GM19351 (cell line): ENCODE measurements at regions not wholly inside any gene's neighbourhood (a gene's known extent, or its start where the extent isn't known, plus 50 kb on each side); places are given as distances from the start of the nearest gene placed in this dataset.
"Not testable (repeated sequence)": the region's sequence is repeated elsewhere in the genome, so short reads cannot be mapped to it uniquely, and the experiment has no call there.

Experiments
- ATAC-seq: cut with Tn5 transposase; IDR thresholded peaks from one replicate; pipeline ENCODE4 v1.9.1; 2021; ENCODE audit warnings: mild to moderate bottlenecking, moderate library complexity; ENCODE audit not compliant: unreplicated experiment

DNA sequence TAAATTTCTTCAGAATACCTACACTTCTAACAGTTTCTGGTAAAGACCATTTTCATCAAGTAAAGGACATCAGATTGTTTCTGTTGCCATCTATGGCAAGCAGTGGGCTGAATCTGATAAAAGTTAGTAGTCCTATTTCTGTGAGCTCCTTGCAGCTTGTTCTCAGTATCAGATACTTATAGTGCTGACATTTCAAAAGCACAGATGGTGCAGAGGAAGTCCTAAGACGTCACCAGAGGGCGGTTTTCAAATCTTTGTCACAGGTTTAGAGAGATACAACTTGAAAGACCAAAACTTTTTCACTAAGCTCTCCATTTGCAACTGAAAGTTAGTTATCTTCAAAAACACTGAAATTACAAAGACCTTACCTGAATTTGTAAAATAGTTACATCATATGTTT lies 719.8 kb downstream of the SLITRK1 start:
- no peak for ATAC-seq

DNA sequence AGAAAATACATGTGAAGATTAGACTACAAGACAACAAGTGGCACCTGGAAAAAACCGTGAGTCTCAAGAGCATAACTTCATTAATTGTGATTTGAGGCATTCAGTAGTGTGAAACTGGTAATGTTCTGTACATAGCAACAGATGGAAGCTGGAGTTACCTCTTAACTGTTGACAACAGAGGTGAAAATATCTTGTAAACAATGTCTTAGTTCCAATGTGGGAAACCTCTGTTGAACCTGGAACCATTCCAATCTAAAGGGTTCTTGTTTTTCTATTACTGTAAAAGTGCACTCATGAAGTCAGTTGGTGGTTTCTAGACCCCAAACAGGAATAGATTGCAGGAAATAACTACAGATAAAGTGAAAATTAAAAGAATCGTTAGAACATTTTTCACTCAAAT lies 728.4 kb downstream of the SLITRK1 start:
- ATAC-seq: no peak

DNA sequence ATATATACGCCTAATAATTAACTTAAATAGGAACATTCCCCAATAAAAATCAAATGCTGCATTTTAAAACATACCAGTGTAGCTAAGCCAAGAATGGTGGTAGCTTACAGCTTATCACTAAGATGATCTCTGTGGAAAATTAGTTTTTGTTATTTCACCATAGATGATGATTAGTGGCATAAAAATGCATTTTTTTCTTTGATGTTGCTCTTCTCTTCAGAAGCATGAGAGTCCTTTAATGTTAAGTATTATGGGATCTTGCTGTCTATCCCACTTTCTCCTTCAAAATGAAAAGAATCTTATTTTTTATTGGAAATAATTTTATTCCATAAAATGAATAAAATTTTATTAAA lies 731.0 kb downstream of the SLITRK1 start:
- ATAC-seq: no peak

DNA sequence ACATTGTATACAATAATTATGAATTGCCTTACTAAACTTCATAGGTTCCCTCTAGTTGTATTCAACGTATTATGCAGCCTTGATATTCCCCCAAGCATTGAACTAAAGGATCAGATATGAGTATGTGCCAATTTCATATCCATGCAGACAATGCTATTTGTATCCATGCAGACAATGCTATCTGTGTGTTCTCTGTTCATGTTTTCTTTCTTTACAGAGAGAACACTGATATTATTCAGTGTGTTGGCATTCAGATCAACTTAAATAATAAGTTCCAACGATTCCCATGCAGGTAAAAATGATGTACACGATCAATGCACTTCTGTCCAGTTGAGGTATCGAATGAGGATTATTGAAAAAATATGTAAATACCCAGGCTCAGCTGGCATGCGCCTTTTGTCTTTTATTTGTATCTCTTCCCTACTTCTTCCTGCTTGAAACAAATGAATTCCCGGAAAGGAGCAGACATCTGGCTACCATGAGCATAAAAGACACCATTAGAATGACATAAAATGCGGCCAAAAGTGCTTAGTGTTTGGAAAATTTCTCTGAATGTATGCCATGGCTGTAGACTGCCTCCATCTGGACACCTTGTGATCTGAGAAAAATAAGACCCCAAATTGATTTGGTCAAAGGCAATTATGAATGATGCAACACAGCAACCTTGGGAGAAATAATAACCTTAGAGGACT lies 731.5 kb downstream of the SLITRK1 start:
- no peak for ATAC-seq

DNA sequence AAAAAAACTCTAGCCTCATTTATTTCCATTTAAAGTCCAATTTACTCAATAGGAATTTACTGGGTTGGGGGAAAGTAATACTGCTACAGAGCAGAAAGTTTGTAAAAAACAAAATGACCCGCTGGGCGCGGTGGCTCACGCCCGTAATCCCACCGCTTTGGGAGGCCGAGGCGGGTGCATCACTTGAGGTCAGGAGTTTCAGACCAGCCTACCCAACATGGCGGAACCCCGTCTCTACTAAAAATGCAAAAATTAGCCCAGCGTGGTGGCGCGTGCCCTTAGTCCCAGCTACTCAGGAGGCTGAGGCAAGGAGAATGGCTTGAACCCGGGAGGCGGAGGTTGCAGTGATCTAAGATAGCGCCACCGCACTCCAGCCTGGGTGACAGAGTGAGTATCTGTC lies 745.6 kb downstream of the SLITRK1 start:
- ATAC-seq: no peak

DNA sequence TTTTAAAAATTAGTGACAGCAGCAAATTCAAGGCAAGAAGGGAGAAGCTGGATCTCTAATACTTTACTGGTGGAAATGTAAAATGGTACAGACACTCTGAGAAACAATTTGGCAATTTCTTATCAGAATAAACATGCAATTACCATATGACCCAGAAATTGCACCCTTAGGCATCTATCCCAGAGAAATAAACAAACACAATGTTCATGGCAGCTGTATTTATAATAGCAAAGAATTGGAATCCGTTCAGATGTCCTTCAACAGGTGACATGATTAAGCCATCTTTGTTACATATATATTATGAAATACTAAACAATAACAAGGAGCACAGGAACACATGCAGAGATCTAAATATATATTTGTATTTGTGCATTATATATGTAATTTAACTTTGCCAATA lies 756.5 kb downstream of the SLITRK1 start:
- ATAC-seq: no peak

DNA sequence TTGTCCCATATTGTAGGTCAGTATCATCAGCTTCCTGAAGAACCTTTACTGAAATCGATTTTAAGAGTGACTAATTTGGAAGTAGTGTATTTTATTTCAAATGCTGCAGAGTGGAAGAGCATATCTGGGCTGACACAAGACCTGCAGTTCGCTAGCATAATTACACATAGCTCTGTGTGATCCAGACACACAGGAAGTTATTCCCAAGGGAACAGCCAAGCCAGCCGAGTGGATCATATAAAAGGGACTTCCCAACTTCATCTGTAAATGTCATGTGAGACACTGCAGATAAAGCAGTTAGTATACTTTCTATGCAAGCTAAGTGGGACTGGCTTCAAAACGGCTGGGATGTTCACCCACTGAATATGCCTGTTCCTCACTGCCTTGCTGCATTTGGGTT lies 760.4 kb downstream of the SLITRK1 start:
- no peak for ATAC-seq

DNA sequence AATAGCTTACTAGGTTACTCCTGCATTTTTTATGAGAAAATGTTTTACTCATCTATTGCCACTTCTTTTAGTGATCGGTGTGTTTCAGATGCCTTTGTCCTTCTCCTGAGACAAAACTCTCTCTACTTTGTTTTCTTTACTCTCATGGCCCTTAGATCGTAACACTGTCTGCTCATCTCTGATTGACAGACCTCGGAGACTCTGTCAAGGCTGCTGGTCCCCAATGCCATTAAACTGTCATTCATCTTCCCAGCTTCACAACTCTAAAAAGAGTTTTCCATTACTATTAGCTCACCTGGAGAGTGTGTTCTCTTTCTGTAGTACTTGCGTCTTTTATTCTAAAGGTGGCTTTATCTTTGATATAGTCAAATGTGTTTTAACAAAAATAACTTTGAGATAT lies 765.2 kb downstream of the SLITRK1 start:
- ATAC-seq: no peak

DNA sequence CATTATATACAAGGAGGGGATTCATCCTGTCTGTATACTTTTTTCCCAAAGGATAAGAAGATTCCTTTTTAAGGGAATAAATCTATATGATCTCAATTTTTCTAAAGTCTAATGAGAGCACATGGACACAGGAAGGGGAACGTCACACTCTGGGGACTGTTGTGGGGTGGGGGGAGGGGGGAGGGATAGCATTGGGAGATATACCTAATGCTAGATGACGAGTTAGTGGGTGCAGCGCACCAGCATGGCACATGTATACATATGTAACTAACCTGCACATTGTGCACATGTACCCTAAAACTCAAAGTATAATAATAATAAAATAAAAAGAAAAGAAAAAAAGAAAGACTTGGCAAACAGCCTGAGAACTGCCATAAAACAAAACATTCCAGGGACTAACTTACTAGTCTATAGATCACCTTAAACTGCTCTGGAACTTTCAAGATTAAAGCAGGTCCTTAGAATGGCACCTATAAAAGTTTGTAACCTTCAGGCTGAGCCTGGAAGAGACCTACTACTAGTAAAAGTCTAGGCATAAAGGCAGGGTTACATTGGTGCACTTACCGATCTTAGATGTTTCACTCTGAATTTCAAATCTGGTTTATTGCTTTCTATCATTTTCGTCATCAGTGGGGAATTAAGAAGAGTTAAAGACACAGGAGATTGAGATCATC lies 780.6 kb downstream of the SLITRK1 start:
- ATAC-seq: not testable (repeated sequence)

DNA sequence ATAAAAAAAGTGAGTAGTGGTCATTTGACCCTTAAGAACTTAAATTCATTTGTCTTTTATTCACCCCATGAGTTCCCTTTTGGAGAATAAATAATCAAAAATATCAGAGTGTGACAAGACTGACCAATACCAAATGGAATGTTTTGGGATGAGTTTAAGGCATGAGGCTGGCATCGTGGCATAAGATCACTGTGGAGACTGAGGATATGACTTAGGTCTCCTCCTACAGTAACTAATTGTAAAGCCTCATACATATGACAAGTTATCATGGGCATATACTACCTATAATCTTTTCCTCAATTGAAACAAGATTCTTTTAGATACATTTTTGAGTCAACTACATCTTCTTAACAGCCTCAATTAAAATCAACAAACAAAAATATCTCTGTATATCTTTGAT lies 782.0 kb downstream of the SLITRK1 start:
- no peak for ATAC-seq

DNA sequence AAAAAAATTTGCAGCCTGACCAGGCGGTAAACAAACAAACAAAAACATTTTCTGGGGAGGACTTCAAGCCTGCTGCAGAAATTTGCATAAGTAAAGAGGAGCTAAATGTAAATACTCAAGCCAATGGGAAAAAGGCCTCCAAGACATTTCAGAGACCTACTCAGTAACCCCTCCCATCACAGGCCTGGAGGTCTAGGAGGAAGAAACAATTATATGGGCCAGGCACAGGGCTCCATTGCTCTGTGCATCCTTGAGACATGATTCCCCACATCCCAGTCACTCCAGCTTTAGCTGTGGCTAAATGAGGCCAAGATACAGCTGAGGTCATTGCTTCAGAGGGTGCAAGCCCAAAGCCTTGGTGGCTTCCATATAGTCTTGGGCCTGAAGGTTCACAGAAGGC lies 793.4 kb downstream of the SLITRK1 start:
- ATAC-seq: no peak

DNA sequence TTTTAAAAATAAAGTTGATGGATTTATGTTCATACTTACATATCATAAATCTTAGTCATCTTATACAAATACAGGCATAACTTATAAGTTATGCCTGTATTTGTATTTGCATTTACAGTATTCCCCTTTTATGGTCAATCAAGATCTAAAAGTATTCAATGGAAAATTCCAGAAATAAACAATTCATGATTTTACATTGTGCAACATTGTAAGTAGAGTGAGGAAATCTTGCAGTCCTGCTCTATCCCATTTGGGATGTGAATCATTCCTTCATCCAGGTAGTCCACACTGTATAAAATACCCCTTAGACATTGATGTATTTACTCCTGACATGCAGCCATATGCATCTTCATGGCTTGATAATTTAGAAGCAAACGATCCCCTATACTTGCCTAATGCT lies 795.3 kb downstream of the SLITRK1 start:
- no peak for ATAC-seq

DNA sequence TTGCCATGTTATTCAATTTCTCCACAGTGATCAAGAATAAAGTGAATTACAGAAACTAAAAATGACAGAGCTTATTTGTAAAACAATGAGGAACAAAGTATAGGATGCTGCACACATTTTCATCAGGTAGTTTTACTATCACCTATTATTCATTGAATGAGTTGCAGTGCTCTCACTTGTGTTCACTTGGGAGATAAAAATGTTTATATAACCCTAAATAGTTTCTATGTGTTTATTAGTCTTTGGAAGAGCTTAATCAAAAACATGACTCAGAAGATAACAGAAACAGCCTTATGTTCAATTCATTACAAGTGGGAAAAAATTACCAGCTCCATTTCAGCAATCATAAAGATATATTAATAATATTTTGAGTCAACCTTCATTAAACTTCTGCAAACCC lies 796.2 kb downstream of the SLITRK1 start:
- ATAC-seq: no peak

DNA sequence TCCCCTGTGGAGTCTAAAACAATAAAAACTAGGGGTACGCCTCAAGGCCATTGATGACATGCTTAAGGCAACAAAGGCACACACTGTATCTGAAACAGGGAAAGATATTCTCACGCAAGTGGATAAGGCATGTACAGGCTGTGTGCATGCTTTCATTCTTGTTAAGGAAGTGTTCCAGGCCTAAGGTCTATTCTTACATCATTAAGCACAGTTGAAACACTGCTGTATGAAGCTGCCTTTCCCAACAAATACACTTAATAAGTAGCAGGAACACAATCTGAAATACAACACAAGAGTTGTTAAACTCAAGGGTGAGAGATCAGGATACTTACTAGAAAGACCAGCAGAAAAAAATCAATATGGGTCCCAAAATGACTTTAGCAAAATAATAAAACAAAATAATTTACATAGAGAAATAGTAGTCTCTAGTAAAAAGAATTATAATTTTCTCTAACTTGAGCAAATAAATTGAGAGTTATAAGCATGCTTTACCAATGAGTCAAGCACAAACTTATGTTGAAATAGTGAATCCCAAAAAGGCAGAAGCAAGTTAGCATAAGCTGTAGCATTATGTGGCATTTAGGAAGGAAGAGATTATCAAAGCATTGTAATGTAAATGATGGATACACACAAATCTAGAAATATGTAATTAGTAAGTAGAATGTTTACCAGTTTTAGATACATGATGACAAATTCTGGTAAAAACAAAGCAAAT lies 796.9 kb downstream of the SLITRK1 start:
- no peak for ATAC-seq

DNA sequence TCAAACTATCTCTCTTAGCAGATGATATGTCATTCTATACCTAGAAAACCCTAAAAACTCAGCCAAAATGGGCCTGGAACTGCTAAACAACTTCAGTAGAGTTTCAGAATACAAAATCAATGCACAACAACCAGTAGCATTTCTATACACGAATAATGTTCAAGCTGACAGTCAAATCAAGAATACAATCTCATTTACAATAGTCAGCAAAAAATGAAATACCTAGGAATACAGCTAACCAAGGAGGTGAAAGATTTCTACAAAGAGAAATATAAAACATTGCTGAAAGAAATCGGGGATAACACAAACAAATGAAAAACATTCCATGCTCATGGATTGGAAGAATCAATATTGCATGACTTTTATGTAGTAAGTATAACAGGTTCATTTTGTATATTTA lies 804.8 kb downstream of the SLITRK1 start:
- no peak for ATAC-seq

DNA sequence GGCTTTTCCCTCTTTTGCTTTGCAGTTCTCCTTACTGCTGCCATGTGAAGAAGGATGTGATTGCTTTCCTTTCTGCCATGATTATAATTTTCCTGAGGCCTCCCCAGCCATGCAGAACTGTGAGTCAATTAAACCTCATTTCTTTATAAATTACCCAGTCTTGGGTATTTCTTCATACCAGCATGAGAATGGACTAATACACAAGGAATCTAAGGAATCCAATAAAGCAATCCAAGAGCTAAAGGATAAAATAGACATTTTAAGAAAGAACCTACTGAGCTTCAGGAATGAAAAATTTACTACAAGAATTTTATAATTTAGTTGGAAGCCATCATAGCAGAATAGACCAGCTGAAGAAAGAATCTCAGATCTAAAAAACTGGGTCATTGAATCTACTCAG lies 808.3 kb downstream of the SLITRK1 start:
- not testable (repeated sequence) for ATAC-seq

DNA sequence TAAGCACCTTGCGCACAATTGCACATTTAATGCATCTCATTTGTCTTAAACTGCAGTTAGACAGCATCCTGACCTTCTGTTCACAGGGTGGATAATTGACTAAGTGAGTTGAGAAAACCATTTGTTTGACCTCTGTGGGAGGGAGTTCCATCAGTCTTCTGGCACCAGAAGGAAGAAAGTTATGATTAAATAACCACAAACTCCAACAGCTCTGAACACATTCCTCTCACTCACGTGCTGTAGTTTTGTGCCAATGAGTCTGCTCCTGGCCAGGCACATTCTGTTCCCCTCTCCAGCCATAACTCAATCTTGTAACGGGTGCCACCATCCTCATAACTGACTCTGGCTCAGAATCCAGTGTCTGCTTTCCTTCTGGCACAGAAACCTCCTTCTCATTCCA lies 817.2 kb downstream of the SLITRK1 start:
- no peak for ATAC-seq

DNA sequence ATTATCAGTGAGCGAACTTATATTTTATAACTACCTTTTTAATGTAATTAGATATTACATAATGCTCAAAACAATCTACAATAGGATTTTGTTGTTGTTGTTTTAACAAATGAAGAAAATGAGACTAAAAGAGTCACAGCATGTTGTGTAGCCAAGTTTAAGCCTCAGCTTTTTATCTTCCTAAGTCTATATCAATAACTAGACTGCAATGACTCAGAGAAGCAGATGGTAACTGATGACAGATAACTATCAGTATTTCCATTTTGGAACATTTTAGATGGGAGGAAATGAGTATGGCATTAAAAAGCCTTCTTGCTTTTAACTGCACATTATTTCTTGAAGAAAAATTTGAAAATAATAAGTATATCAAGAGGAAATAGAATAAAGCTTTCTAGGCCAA lies 825.2 kb downstream of the SLITRK1 start:
- ATAC-seq: no peak

DNA sequence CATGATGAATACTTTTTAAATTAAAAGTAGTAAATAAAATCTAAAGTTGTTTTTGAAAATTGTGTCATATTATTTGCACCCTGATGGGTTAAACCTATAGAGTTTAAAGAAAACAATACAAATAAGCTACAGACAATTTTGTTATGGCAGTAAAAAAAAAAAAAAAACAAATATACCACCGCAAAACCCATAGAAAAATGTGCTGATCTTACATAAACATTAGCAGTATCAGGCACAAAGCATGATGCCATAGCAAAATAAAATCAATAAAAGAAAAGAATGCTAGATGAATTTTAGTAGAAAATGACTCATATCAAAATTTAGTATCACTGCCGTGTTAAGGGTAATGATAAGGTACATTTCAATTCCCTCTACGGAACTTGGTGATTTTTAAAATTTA lies 826.0 kb downstream of the SLITRK1 start:
- ATAC-seq: no peak

DNA sequence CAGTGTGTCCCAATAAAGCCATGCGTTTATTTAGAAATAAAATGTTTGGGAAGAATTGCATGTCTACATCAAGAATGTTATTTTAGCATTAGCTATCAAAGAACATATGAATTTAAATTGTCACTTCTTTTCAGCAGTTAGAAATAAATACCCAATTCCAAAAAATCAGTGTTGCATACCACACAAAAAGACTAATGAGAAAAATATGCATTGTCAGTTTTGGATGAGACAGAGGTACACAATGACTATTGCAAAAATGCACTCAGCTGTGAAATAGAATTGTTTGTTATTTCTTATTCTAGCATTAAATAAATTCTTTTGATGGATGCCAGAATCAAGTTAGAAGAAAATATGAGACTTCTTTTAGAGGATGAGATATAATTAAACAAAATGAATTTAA lies 833.9 kb downstream of the SLITRK1 start:
- ATAC-seq: no peak

DNA sequence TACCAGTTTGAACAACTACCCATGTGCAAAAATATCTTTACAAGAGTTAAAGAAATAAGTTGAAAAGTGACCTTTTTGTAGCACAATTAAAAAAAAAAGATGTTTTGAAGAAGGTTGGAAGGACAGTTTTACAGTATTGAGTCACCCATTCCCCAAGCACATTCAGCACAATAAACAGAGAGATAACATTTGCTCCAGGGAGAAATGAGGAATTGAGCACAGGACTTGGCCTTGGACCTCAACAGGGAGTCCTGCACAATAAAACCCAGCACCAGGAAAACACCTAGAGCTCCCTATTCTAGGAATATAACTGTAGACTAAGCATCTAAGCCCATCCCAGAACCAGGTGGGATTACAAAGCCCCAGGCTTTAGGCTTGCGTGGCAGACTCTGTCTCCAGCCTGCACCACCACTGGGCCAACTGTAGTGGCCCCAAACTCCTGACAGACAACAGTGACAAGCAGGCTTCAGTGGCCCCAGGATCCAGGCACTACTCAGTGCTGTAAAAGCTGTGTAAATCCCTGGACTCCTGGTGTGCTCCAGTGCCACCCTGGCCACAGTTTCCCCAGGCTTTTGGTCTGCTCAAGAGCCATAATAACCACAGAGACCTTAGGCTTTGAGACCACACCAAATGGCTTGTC lies 857.2 kb downstream of the SLITRK1 start:
- ATAC-seq: no peak

DNA sequence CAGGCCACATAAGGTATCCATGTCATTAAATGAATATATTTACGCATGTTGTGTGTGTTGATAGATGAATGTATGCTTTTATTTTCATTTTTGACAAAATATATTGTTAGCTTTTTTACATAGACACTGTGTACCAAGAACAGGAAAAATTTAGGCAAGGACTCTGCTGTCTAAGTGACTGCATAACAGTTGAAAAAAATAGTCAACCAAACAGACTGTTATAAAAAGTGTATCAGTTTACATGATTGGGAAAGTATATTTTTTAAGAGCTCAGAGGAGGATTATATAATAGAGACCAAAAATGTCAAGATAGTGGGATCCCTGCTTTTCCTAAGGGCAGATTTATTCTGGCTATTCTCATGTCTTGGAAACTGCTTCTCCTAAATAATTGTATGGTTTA lies 858.0 kb downstream of the SLITRK1 start:
- ATAC-seq: no peak
